ENCODE measurements at regions not wholly inside any gene's neighbourhood (a gene's known extent, or its start where the extent isn't known, plus 50 kb on each side); places are given as distances from the start of the nearest gene placed in this dataset.

DNA sequence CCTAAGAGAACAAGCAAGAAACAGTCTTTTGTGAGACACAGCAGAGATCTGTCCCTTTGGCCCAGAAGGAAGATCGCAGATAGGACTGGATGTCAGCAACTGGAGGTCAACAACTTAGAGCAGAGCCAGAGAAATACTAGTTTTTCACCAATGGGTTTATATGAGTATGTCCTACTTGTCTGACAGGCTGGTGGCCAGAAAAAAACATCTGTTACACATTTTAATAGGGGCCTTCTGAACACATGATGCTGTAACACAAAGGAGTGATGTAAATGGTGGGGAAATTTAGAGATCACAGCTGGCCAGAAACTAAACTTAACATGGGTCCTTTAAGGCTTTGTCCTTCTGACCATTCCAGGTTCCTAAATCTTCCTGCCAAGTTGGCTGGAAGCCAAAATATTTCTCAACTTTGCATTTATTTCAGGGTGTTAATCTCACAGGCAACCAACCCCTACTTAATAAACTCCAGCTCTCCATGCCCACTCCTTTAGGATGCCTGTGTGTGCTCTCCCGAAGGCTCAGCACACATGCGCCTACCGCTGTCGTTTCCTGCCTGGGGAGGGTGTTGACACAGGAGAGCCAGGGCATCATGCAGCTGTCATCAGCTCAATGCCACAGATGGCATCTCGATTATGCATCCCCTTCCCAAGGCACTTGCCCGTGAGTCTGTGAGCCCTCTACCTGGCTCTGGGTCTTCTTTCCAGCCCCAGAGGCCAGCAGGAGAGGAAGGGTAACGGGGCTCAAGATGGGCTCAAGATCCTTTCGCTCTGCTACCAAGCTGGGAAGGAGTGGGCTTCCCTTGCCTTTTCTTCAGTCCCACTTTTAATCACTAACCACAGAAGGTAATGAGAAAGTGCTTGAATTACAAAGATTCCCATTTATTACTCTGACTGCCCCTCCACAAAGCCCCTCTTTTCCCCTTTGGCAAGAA is 252.5 kb downstream of the ETAA1 start:
- Mint-ChIP-seq H3K27me3 (no peaks in the 10 kb centered on the region), H3K9me3 (peaks cover 0 to 3% of the 10 kb centered on the region in 2 donors), H3K36me3 (ENCODE audit: insufficient read depth) (no peaks in the 10 kb centered on the region), H3K4me3 (no peak overlapping the region), H3K27ac (no peak overlapping the region), H3K4me1 (ENCODE audit: low read depth in 2 of 2) (no peaks in the 10 kb centered on the region)
- ATAC-seq (replicated peaks): no peak
- DNase-seq: no peak

DNA sequence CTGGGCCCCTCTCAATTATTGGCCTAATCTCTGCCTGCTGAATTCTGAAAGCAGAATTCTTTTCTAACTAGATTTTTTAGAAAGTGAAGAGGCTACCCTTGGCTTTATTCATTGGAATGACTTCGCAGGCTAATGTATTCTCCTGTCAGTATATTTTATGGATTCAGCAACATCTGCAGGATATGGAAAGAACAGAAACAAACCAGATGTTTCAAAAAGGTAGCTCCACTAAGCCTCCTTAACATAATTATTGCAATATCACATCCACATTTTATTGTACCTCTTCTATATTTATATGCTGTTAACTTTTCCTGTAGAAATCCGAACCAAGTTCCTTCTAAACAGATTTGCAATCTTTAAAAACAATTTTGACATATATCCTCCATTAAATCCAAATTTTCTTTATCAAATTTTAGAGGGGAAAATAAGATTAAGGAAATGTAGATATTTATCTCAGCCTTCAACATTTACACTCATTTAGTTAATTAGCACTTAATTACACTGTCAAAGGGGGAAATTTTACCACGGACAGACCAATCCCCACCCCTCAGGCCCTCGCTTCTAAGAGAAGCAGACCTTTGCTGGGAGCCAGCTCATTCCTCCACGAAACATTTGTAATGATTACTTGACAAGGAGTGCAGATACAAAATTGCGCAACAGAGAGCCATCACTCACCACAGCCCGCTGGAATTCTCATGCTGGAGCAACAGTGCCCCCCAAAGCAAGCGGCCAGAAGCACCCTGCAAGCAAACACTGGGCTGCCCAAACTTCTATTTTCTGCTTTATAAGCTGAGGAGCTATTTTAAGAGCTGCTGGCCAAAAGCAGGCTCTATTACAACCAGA is 253.4 kb downstream of the ETAA1 start:
- no peak overlapping the region for H3K4me3 Mint-ChIP-seq
- H3K27ac Mint-ChIP-seq: no peak overlapping the region
- no peaks in the 10 kb centered on the region for H3K36me3 Mint-ChIP-seq (ENCODE audit: insufficient read depth)
- H3K4me1 Mint-ChIP-seq (ENCODE audit: low read depth in 2 of 2): no peaks in the 10 kb centered on the region
- DNase-seq: no peak
- peaks cover 0 to 5% of the 10 kb centered on the region in 2 donors for H3K9me3 Mint-ChIP-seq
- no peak for ATAC-seq (replicated peaks)
- no peaks in the 10 kb centered on the region for H3K27me3 Mint-ChIP-seq

DNA sequence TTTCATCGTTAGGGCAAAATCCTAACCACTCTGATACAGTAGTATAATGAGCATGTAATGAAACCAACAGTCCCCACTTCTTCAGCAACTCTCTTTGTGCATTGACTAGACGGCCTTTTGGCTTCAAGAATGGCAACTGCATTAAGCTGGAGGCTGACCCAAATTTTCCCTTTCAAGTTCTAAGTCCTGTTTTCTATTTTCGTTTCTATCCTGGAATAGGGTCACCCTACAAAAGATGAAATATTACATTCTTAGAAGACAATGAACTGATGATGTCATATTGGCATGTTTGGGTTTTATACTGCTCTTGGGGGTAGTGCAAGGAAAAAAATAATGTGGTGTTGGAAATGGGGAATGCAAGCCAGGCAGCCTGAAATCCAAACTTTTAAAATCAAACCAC is 254.4 kb downstream of the ETAA1 start:
- Mint-ChIP-seq H3K27me3 (no peaks in the 10 kb centered on the region), H3K4me3 (no peak overlapping the region), H3K4me1 (ENCODE audit: low read depth in 2 of 2) (no peaks in the 10 kb centered on the region), H3K36me3 (ENCODE audit: insufficient read depth) (no peaks in the 10 kb centered on the region), H3K9me3 (peaks cover 0 to 2% of the 10 kb centered on the region in 2 donors), H3K27ac (no peak overlapping the region)
- no peak for DNase-seq
- no peak for ATAC-seq (replicated peaks)

DNA sequence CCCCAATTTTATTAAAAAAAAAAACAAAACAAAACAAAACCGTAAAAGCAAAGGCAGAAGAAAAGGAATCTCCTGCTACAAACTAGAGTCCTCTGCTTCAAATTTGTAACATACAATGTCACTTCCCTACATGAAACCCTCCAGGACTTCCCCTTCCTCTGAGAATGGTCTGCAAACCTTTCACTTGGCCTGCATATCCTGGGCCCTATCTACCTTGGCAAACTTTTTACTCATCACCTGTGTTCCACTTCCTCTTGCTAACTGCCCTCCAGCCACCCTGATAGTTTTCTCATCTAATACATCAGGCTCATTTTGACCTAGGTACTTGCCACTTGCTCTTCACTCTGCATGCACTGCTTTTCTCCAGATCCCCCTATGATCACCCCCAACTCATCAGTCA is 255.5 kb downstream of the ETAA1 start:
- ATAC-seq (replicated peaks) (no peak), DNase-seq (no peak)
- Mint-ChIP-seq H3K27ac (no peak overlapping the region), H3K4me3 (no peak overlapping the region), H3K36me3 (ENCODE audit: insufficient read depth) (no peaks in the 10 kb centered on the region), H3K9me3 (peaks cover 0 to 2% of the 10 kb centered on the region in 2 donors), H3K27me3 (no peaks in the 10 kb centered on the region), H3K4me1 (ENCODE audit: low read depth in 2 of 2) (no peaks in the 10 kb centered on the region)

DNA sequence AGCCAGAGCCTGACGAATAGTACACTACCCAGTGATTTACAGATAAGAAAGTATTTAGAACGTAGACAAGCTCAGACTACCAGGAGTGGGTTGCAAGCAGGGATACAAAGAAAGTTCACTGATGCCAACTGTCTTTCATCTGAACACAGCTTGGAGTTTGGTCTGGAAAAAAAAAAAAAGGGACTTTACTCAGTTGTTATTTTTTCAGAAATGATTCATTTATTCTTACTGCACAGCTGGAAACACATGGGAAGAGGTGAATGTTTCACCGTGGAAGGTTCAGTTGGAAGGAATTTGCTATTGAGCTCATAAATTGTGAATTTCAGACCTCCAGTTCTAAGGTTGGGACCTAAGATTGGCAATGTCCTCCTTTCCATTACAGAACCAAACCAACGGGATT is 259.7 kb downstream of the ETAA1 start:
- no peak overlapping the region for H3K27ac Mint-ChIP-seq
- no peaks in the 10 kb centered on the region for H3K36me3 Mint-ChIP-seq (ENCODE audit: insufficient read depth)
- H3K4me1 Mint-ChIP-seq (ENCODE audit: low read depth in 2 of 2): no peaks in the 10 kb centered on the region
- DNase-seq (no peak), ATAC-seq (replicated peaks) (no peak)
- peaks cover 0 to 2% of the 10 kb centered on the region in 2 donors for H3K9me3 Mint-ChIP-seq
- H3K4me3 Mint-ChIP-seq: no peak overlapping the region
- no peaks in the 10 kb centered on the region for H3K27me3 Mint-ChIP-seq

DNA sequence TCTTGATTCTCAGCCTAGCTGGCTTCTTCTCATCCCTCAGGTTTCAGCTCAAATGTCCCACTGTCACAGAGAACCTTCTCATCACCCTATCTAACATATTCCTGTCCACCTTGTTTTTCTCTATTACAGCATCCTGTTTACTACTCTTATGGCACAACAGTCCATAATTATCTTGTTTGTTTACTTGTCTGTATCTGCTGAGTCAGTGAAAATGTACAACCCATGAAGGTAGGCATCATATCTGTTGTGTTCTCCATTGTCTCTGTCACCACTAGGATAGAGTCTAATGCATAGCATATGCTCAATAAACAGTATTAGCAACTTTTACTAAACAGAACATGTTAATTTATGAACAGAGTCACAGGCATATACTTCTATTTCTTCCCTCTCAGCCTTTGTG is 261.7 kb downstream of the ETAA1 start:
- Mint-ChIP-seq H3K4me1 (ENCODE audit: low read depth in 2 of 2) (no peaks in the 10 kb centered on the region), H3K27me3 (no peaks in the 10 kb centered on the region)
- DNase-seq: no peak

DNA sequence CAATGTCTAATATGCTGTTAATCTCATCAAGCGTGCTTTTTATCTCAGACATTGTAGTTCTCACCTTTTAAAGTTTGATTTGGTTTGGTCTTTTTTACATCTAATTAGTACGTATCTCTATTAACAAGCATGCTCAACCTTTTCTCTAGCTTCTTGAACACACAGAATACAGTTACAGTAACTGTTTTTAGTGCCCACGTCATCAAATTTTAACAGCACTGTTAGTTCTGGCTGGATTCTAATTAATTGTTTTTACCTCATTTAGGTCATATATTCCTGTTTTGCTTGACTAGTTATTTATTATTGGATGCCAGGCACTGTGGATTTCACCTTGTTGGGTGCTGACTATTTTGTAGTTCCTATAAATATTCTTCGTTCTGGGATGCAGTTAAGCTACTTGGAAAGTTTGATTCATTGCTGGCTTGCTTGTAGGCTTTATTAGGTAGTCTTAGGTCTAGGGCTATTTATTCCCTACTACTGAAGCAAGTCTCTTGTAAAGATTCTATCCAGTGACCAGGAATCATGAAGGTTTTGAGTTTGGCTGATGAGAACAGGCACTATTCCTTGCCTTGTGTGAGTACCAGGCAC is 263.0 kb downstream of the ETAA1 start:
- ATAC-seq (replicated peaks) (no peak), DNase-seq (no peak)
- Mint-ChIP-seq H3K27me3 (no peaks in the 10 kb centered on the region), H3K27ac (no peak overlapping the region), H3K4me1 (ENCODE audit: low read depth in 2 of 2) (no peaks in the 10 kb centered on the region), H3K9me3 (peaks cover 0 to 2% of the 10 kb centered on the region in 2 donors), H3K36me3 (ENCODE audit: insufficient read depth) (no peaks in the 10 kb centered on the region), H3K4me3 (no peak overlapping the region)

More for the DNA sequence above, 261.7 kb downstream of the ETAA1 start:
- Mint-ChIP-seq H3K36me3 (ENCODE audit: insufficient read depth) (no peaks in the 10 kb centered on the region), H3K4me3 (no peak overlapping the region), H3K9me3 (peaks cover 0 to 2% of the 10 kb centered on the region in 2 donors), H3K27ac (no peak overlapping the region)
- no peak for ATAC-seq (replicated peaks)

DNA sequence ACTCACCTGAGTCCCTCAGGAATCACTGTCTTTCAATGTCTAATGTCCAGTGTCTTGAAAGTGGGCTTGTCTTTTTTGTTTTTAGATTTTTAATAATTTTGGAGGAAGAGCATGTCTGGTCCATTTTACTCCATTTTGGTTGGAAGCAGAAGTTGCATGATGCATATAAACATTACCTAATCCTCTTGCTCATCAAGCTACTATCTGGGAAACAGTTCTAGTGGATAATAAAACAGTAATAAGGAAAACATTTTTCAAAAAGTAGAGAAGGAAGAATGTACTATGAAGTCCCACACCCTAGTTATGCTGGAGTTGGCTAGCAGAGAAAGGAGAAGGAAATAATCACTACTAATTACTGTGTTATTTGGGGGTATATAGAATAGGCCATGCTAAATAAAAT is 263.7 kb downstream of the ETAA1 start:
- no peak overlapping the region for H3K4me3 Mint-ChIP-seq
- H3K36me3 Mint-ChIP-seq (ENCODE audit: insufficient read depth): no peaks in the 10 kb centered on the region
- ATAC-seq (replicated peaks): no peak
- H3K4me1 Mint-ChIP-seq (ENCODE audit: low read depth in 2 of 2): no peaks in the 10 kb centered on the region
- no peak overlapping the region for H3K27ac Mint-ChIP-seq
- no peak for DNase-seq
- no peaks in the 10 kb centered on the region for H3K9me3 Mint-ChIP-seq
- H3K27me3 Mint-ChIP-seq: no peaks in the 10 kb centered on the region

DNA sequence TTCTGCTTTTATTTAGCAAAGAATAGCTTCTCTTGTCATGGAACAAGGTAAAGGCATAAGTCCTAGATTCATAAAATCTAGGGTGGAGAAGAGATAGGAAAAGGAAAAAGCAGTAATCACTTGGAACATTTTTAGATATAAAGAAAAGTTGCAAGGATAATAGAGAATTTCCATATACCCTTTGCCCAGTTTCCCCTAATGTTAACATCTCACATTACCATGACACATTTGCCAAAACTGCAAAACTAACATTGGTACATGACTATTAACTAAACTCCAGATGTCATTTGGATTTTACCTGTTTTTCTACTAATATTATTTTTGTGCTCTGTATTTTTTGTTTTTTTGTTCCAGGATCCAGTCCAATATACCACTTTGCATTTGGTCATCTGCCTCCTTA is 265.1 kb downstream of the ETAA1 start:
- H3K9me3 Mint-ChIP-seq: no peaks in the 10 kb centered on the region
- no peaks in the 10 kb centered on the region for H3K36me3 Mint-ChIP-seq (ENCODE audit: insufficient read depth)
- H3K27me3 Mint-ChIP-seq: no peaks in the 10 kb centered on the region
- no peak overlapping the region for H3K27ac Mint-ChIP-seq
- ATAC-seq (replicated peaks) (no peak), DNase-seq (no peak)
- H3K4me1 Mint-ChIP-seq (ENCODE audit: low read depth in 2 of 2): no peaks in the 10 kb centered on the region
- no peak overlapping the region for H3K4me3 Mint-ChIP-seq

DNA sequence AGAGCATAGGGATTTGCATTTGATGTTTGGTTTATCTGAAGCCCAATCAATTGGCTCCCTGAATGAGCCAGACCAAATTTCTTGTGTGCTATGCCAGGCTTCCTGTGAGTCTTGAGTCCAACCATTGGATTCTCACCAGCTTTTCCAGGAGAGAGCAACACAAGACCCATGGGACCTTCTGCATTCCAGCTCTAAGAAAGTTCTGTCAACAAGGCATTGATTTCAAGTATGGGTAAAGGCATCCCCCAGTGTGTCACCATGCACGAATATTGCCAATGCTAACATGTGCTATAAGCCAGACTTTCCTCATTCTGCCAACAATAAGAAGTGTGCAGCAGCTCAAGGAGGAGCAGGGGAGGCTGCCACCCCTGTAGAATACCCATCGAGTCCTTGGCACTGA is 266.6 kb downstream of the ETAA1 start:
- ATAC-seq (replicated peaks) (no peak), DNase-seq (no peak)
- no peaks in the 10 kb centered on the region for H3K9me3 Mint-ChIP-seq
- H3K27ac Mint-ChIP-seq: no peak overlapping the region
- no peaks in the 10 kb centered on the region for H3K27me3 Mint-ChIP-seq
- H3K4me1 Mint-ChIP-seq (ENCODE audit: low read depth in 2 of 2): no peaks in the 10 kb centered on the region
- H3K4me3 Mint-ChIP-seq: no peak overlapping the region
- H3K36me3 Mint-ChIP-seq (ENCODE audit: insufficient read depth): no peaks in the 10 kb centered on the region

DNA sequence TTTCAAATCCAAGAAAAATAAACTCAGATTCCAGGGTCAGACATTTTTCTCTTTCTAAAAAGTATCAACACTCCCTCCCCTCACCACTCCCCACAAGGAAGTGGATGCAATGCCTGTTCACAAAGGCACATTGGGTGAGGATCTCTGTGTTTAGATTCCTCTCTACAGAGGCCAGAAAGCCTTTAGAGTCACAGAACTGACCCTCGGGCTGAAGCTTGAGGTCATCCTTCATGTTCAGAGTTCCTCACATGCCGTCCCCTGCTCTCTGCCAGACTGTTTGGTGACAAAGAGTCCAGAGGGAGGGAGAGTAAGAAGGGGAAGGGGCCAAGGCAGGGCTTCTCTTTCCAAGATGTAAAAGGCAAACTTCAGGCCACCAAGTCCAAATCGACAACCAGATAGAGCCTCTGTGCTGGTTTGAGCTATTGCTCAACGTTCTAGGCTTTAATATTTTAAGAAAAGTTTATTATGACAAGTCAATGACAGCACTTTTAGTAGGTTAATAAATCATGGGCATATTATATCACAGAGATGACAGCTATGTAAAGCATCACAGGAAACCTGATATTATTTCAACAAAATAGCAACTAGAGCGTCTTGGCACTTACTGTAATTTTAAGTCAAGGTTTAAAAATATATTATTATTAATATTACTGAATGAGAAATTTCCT is 269.4 kb downstream of the ETAA1 start:
- Mint-ChIP-seq H3K4me1 (ENCODE audit: low read depth in 2 of 2) (no peaks in the 10 kb centered on the region), H3K36me3 (ENCODE audit: insufficient read depth) (no peaks in the 10 kb centered on the region), H3K4me3 (no peak overlapping the region), H3K27ac (no peak overlapping the region), H3K27me3 (no peaks in the 10 kb centered on the region), H3K9me3 (no peaks in the 10 kb centered on the region)
- DNase-seq (no peak), ATAC-seq (replicated peaks) (no peak)

DNA sequence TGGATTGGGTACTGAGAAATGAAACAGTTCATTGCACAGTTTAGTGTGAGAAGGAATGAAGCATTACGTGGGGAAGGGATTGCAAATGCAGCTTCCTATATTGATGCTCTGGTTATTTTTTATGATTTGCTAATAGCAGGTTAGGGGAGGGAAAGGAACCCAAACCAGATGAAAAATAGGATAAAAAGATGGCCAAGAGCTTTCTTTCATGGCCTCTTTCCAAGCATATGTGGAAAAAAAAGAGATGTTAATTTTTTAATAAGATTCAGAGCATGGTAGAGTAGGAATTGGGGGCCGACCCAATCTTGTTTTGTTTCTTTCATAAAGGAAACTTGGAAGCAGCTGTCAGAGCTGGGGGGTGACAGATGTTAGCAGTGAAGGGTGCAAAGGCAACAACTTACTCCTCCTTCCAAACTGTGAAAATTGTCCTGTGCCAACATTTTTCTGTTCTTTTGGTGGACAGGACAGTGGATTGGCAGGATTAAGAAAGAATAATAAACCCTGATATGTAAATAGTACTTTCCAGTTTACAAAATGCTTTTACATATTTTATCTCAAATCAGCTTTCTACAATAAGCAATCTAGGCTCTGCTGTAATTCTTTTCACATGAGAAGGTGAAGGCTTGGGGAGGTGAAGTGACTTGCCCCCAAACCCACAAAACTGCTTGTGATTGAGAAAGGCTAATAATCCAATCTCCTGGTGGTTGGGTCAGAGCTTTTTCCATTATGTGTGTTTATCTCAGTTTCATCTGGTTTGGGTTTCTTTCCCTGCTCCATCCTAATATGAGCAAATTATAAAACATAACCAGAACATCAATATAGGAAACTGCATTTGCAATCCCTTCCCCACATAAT is 270.1 kb downstream of the ETAA1 start:
- Mint-ChIP-seq H3K4me3 (no peak overlapping the region), H3K9me3 (no peaks in the 10 kb centered on the region), H3K27ac (no peak overlapping the region), H3K27me3 (no peaks in the 10 kb centered on the region), H3K36me3 (ENCODE audit: insufficient read depth) (no peaks in the 10 kb centered on the region), H3K4me1 (ENCODE audit: low read depth in 2 of 2) (no peaks in the 10 kb centered on the region)
- no peak for DNase-seq
- ATAC-seq (replicated peaks): no peak
